SK-N-SH treated with all-trans-retinoic acid at 6 μM for 48 hours (cell line): ENCODE measurements at regions not wholly inside any gene's neighbourhood (a gene's known extent, or its start where the extent isn't known, plus 50 kb on each side); places are given as distances from the start of the nearest gene placed in this dataset.

Source experiments
- ATAC-seq: fragments of 200-7000 bp; cut with Tn5 transposase; 3 replicates; pipeline ENCODE4 v1.9.1; 2020; ENCODE audit warnings: mild to moderate bottlenecking, moderate library complexity
- BACH2 ChIP-seq: fragments of 250-450 bp; sonication (Bioruptor Pico); IDR thresholded peaks from 2 replicates; pipeline ENCODE4 v1.9.0; 2021; ENCODE audit warnings: mild to moderate bottlenecking, borderline replicate concordance
- CSDC2 ChIP-seq: fragments of 250-450 bp; sonication (Bioruptor Pico); IDR thresholded peaks from 2 replicates; pipeline ENCODE4 v1.5.0; 2020; ENCODE audit warnings: mild to moderate bottlenecking, moderate library complexity
- GLIS3 ChIP-seq: fragments of 250-450 bp; sonication (Bioruptor Pico); IDR thresholded peaks from 2 replicates; pipeline ENCODE4 v1.5.0; 2020; ENCODE audit warnings: mild to moderate bottlenecking, moderate library complexity
- ISL1 ChIP-seq: fragments of 250-450 bp; sonication (Bioruptor Pico); IDR thresholded peaks from 2 replicates; pipeline ENCODE4 v2.1.2; 2022; ENCODE audit warnings: mild to moderate bottlenecking, moderate library complexity
- OSR1 ChIP-seq: fragments of 250-450 bp; sonication (Bioruptor Pico); IDR thresholded peaks from 2 replicates; pipeline ENCODE4 v1.8.0; 2022; ENCODE audit warnings: moderate library complexity, mild to moderate bottlenecking, inconsistent platforms
- PPARA ChIP-seq: fragments of 250-450 bp; sonication (Bioruptor Pico); IDR thresholded peaks from 2 replicates; pipeline ENCODE4 v1.5.0; 2020; ENCODE audit warnings: mild to moderate bottlenecking, borderline replicate concordance
- RARB ChIP-seq: fragments of 250-450 bp; sonication (Bioruptor Pico); IDR thresholded peaks from 2 replicates; pipeline ENCODE4 v1.8.0; 2021; ENCODE audit warnings: mild to moderate bottlenecking, moderate library complexity
- SNAI2 ChIP-seq: fragments of 250-450 bp; sonication (Bioruptor Pico); IDR thresholded peaks from 2 replicates; pipeline ENCODE4 v1.5.0; 2020; ENCODE audit warnings: mild to moderate bottlenecking, moderate library complexity
- TCF4 ChIP-seq: fragments of 250-450 bp; sonication (Bioruptor Pico); IDR thresholded peaks from 2 replicates; pipeline ENCODE4 v1.8.0; 2021; ENCODE audit warnings: mild to moderate bottlenecking, moderate library complexity, borderline replicate concordance
- TOX ChIP-seq: fragments of 250-450 bp; sonication (Bioruptor Pico); IDR thresholded peaks from 2 replicates; pipeline ENCODE4 v1.8.0; 2021; ENCODE audit warnings: mild to moderate bottlenecking, moderate library complexity, borderline replicate concordance
- ZC3H10 ChIP-seq: fragments of 250-450 bp; sonication (Bioruptor Pico); IDR thresholded peaks from 2 replicates; pipeline ENCODE4 v1.5.1; 2021; ENCODE audit warnings: mild to moderate bottlenecking, moderate library complexity
- ZFP3 ChIP-seq: fragments of 250-450 bp; sonication (Bioruptor Pico); IDR thresholded peaks from 2 replicates; pipeline ENCODE4 v1.5.0; 2020; ENCODE audit warnings: mild to moderate bottlenecking, moderate library complexity
- ZNF565 ChIP-seq: fragments of 450-650 bp; formaldehyde crosslinking; conservative IDR thresholded peaks from 2 replicates; pipeline ENCODE4 v1.5.0; 2020; ENCODE audit warnings: low read depth, mild to moderate bottlenecking, moderate library complexity
- ZNF70 ChIP-seq: fragments of 450-650 bp; formaldehyde crosslinking; IDR thresholded peaks from 2 replicates; pipeline ENCODE4 v1.5.0; 2020; ENCODE audit warnings: mild to moderate bottlenecking, moderate library complexity
- TF ChIP-seq, protein P1 (sequence below): fragments of 250-450 bp; sonication (Bioruptor Pico); IDR thresholded peaks from 2 replicates; pipeline ENCODE4 v1.5.0; 2020; ENCODE audit warnings: mild to moderate bottlenecking, moderate library complexity
- TF ChIP-seq, protein P2 (sequence below): fragments of 250-450 bp; sonication (Bioruptor Pico); IDR thresholded peaks from 2 replicates; pipeline ENCODE4 v1.5.1; 2020; ENCODE audit warnings: low read depth, mild to moderate bottlenecking, moderate library complexity
- TF ChIP-seq, protein P3 (sequence below): fragments of 250-450 bp; sonication (Bioruptor Pico); IDR thresholded peaks from 2 replicates; pipeline ENCODE4 v1.8.0; 2021; ENCODE audit warnings: low read depth, mild to moderate bottlenecking, moderate library complexity, borderline replicate concordance
- TF ChIP-seq, protein P4 (sequence below): fragments of 250-450 bp; sonication (Bioruptor Pico); IDR thresholded peaks from 2 replicates; pipeline ENCODE4 v1.5.1; 2021; ENCODE audit warnings: mild to moderate bottlenecking, moderate library complexity

DNA sequence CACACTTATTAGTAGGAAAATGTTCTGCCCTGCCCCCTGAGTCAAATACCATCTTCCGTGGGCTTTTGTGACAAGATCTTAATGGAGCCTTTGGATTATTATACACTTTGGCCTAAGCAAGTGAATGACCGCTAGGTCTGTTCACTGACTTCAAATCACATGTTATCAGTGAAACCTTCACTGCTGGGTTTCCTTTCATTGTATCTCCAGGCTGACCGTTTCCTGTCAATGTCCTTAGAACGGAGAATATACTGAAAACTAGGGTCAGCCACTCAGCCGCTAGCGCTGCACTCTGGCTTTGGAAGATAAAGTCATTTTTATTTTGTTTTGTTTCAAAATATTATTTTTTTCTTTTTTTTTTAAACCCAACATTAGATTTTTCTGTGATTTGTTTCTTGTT lies 107.0 kb upstream of the TLL1 start:
- TF ChIP-seq TOX (CRISPR knock-in tag) = no peak
- TF ChIP-seq OSR1 (CRISPR knock-in tag) = no peak
- no peak for TF ChIP-seq ZNF70 (CRISPR knock-in tag)
- no peak for TF ChIP-seq ISL1
- TF ChIP-seq, protein P1, sequence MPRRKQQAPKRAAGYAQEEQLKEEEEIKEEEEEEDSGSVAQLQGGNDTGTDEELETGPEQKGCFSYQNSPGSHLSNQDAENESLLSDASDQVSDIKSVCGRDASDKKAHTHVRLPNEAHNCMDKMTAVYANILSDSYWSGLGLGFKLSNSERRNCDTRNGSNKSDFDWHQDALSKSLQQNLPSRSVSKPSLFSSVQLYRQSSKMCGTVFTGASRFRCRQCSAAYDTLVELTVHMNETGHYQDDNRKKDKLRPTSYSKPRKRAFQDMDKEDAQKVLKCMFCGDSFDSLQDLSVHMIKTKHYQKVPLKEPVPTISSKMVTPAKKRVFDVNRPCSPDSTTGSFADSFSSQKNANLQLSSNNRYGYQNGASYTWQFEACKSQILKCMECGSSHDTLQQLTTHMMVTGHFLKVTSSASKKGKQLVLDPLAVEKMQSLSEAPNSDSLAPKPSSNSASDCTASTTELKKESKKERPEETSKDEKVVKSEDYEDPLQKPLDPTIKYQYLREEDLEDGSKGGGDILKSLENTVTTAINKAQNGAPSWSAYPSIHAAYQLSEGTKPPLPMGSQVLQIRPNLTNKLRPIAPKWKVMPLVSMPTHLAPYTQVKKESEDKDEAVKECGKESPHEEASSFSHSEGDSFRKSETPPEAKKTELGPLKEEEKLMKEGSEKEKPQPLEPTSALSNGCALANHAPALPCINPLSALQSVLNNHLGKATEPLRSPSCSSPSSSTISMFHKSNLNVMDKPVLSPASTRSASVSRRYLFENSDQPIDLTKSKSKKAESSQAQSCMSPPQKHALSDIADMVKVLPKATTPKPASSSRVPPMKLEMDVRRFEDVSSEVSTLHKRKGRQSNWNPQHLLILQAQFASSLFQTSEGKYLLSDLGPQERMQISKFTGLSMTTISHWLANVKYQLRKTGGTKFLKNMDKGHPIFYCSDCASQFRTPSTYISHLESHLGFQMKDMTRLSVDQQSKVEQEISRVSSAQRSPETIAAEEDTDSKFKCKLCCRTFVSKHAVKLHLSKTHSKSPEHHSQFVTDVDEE (CRISPR knock-in tag) = no peak
- no peak for TF ChIP-seq ZNF565 (CRISPR knock-in tag)
- TF ChIP-seq RARB (CRISPR knock-in tag) = no peak
- no peak for TF ChIP-seq SNAI2
- no peak for TF ChIP-seq GLIS3
- TF ChIP-seq, protein P2, sequence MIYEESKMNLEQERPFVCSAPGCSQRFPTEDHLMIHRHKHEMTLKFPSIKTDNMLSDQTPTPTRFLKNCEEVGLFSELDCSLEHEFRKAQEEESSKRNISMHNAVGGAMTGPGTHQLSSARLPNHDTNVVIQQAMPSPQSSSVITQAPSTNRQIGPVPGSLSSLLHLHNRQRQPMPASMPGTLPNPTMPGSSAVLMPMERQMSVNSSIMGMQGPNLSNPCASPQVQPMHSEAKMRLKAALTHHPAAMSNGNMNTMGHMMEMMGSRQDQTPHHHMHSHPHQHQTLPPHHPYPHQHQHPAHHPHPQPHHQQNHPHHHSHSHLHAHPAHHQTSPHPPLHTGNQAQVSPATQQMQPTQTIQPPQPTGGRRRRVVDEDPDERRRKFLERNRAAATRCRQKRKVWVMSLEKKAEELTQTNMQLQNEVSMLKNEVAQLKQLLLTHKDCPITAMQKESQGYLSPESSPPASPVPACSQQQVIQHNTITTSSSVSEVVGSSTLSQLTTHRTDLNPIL (CRISPR knock-in tag) = no peak
- no peak for TF ChIP-seq TCF4 (CRISPR knock-in tag)
- TF ChIP-seq ZFP3 (CRISPR knock-in tag) = no peak
- no peak for ATAC-seq

DNA sequence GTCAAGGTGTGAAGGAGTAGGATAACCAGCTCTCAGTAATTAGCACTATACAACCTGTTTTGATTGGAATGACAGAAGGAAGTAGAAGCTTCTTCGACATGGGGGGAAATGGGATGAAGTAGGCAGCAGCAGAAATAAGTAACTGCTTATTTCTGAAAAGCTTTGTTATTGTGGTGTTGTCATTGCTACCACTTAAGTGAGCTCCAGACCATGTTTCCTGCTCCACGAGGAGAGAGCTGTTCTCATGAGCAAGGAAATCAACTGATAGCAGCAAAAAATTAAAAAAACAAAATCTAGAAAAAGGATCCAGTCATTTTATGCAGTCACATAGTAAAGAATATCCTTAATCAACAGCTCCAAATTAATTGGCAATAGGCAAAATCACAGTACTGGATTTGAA lies 106.1 kb upstream of the TLL1 start:
- no peak for TF ChIP-seq CSDC2 (CRISPR knock-in tag)
- no peak for TF ChIP-seq ZC3H10 (CRISPR knock-in tag)
- TF ChIP-seq ZNF70 (CRISPR knock-in tag) = no peak
- TF ChIP-seq, protein P3, sequence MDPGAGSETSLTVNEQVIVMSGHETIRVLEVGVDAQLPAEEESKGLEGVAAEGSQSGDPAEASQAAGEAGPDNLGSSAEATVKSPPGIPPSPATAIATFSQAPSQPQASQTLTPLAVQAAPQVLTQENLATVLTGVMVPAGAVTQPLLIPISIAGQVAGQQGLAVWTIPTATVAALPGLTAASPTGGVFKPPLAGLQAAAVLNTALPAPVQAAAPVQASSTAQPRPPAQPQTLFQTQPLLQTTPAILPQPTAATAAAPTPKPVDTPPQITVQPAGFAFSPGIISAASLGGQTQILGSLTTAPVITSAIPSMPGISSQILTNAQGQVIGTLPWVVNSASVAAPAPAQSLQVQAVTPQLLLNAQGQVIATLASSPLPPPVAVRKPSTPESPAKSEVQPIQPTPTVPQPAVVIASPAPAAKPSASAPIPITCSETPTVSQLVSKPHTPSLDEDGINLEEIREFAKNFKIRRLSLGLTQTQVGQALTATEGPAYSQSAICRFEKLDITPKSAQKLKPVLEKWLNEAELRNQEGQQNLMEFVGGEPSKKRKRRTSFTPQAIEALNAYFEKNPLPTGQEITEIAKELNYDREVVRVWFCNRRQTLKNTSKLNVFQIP (CRISPR knock-in tag) = no peak
- TF ChIP-seq, protein P2 (CRISPR knock-in tag) = no peak
- TF ChIP-seq RARB (CRISPR knock-in tag) = no peak
- no peak for TF ChIP-seq OSR1 (CRISPR knock-in tag)
- no peak for TF ChIP-seq BACH2 (CRISPR knock-in tag)
- TF ChIP-seq ZNF565 (CRISPR knock-in tag) = no peak
- no peak for TF ChIP-seq SNAI2
- ATAC-seq = no peak

DNA sequence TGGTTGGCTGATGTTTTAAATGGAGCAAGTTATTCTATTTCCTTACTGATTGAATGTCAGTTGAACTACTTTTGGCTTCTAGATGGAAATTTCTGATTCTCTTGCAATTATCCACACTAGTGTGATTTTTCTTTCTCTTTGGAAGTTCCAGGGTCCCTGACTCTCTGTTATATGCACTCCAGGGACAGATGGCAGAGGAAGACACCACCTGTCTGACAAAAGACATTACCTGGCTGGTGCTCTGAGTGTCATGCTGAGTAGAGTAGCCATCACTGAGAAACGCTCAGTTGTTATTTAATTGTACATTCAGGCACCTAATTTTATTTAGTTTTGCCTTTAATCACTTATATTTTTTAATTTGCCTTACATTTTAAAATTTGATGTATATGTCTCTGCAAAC lies 105.4 kb upstream of the TLL1 start:
- TF ChIP-seq, protein P3 (CRISPR knock-in tag) = no peak
- TF ChIP-seq ZC3H10 (CRISPR knock-in tag) = no peak
- ATAC-seq = no peak

DNA sequence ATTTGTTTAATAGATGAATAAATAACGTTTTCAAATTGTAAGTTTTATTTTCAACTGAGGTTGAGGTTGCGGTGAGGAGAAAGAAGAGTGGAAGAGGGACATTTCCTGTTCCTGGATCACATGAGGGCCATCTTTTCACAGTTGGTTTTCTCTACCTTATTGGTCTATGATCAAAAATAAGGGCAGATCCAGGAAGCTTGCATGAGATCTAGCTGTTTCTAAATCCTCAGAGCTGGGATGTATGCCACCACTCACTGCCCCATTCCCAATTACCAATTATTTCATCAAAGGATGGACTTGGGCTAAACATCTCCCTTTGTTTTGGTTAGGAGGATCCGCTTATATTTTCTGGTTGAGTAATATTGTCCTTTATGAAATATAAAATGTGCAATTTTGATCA lies 104.8 kb upstream of the TLL1 start:
- no peak for ATAC-seq

More for the DNA sequence above, 104.8 kb upstream of the TLL1 start:
- TF ChIP-seq, protein P4, sequence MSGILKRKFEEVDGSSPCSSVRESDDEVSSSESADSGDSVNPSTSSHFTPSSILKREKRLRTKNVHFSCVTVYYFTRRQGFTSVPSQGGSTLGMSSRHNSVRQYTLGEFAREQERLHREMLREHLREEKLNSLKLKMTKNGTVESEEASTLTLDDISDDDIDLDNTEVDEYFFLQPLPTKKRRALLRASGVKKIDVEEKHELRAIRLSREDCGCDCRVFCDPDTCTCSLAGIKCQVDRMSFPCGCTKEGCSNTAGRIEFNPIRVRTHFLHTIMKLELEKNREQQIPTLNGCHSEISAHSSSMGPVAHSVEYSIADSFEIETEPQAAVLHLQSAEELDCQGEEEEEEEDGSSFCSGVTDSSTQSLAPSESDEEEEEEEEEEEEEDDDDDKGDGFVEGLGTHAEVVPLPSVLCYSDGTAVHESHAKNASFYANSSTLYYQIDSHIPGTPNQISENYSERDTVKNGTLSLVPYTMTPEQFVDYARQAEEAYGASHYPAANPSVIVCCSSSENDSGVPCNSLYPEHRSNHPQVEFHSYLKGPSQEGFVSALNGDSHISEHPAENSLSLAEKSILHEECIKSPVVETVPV (CRISPR knock-in tag) = no peak
- TF ChIP-seq, protein P1 (CRISPR knock-in tag) = no peak
- no peak for TF ChIP-seq PPARA (CRISPR knock-in tag)
